ENCODE measurements at regions not wholly inside any gene's neighbourhood (a gene's known extent, or its start where the extent isn't known, plus 50 kb on each side); places are given as distances from the start of the nearest gene placed in this dataset.

- H3K36me3 ChIP-seq (ENCODE audit: insufficient read depth, low read length): no peaks in the 10 kb centered on the region
- H3K79me2 ChIP-seq (ENCODE audit: insufficient read depth, low read length): no peaks in the 10 kb centered on the region
- TF ChIP-seq, protein P1, sequence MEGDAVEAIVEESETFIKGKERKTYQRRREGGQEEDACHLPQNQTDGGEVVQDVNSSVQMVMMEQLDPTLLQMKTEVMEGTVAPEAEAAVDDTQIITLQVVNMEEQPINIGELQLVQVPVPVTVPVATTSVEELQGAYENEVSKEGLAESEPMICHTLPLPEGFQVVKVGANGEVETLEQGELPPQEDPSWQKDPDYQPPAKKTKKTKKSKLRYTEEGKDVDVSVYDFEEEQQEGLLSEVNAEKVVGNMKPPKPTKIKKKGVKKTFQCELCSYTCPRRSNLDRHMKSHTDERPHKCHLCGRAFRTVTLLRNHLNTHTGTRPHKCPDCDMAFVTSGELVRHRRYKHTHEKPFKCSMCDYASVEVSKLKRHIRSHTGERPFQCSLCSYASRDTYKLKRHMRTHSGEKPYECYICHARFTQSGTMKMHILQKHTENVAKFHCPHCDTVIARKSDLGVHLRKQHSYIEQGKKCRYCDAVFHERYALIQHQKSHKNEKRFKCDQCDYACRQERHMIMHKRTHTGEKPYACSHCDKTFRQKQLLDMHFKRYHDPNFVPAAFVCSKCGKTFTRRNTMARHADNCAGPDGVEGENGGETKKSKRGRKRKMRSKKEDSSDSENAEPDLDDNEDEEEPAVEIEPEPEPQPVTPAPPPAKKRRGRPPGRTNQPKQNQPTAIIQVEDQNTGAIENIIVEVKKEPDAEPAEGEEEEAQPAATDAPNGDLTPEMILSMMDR (IDR thresholded peaks at IDR 0.05; ENCODE audit: insufficient read depth, low read depth, low read length): no peak
- no peak for TF ChIP-seq EZH2 (IDR thresholded peaks at IDR 0.05; ENCODE audit: insufficient read depth, low read length)
- no peak overlapping the region for H3K27ac ChIP-seq (ENCODE audit: low read depth, low read length)
- H3K4me3 ChIP-seq (ENCODE audit: insufficient read depth, low read depth, low read length): no peak overlapping the region
- no peak overlapping the region for H2AFZ ChIP-seq (ENCODE audit: low read depth, low read length)
- no peaks in the 10 kb centered on the region for H3K27me3 ChIP-seq (ENCODE audit: insufficient read depth, low read length)
- H4K20me1 ChIP-seq (ENCODE audit: insufficient read depth, low read length): no peaks in the 10 kb centered on the region
- no peak overlapping the region for H3K4me3 Mint-ChIP-seq (ENCODE audit: unreplicated experiment)
- no peaks in the 10 kb centered on the region for H3K9me3 ChIP-seq (ENCODE audit: insufficient read depth, low read depth, low read length)
- H3K27ac Mint-ChIP-seq (ENCODE audit: unreplicated experiment): no peak overlapping the region
- no peak for DNase-seq (ENCODE audit: low read depth)
- H3K4me1 ChIP-seq (ENCODE audit: insufficient read depth, low read length): no peaks in the 10 kb centered on the region
- H3K4me2 ChIP-seq (ENCODE audit: low read length): no peak overlapping the region
- H3K4me1 Mint-ChIP-seq (ENCODE audit: low read depth, unreplicated experiment): peaks cover 2% of the 10 kb centered on the region
- no peak overlapping the region for H3K9ac ChIP-seq (ENCODE audit: low read length)
- no peak for FAIRE-seq
- no peaks in the 10 kb centered on the region for H3K36me3 Mint-ChIP-seq (ENCODE audit: low read depth, unreplicated experiment)
- H3K9me3 Mint-ChIP-seq (ENCODE audit: unreplicated experiment): no peaks in the 10 kb centered on the region
- no peaks in the 10 kb centered on the region for H3K27me3 Mint-ChIP-seq (ENCODE audit: low read depth, unreplicated experiment)
These were observed 1610.4 kb upstream of the ZEB2 start for GRCh38 chr2:146130290-146130689.

- H3K4me1 Mint-ChIP-seq (ENCODE audit: low read depth, unreplicated experiment): peaks cover 6% of the 10 kb centered on the region
- peaks cover 5% of the 10 kb centered on the region for H3K4me1 ChIP-seq (ENCODE audit: insufficient read depth, low read length)
- H3K4me3 Mint-ChIP-seq (ENCODE audit: unreplicated experiment): no peak overlapping the region
- H3K9me3 ChIP-seq (ENCODE audit: insufficient read depth, low read depth, low read length): no peaks in the 10 kb centered on the region
- FAIRE-seq (no peak), DNase-seq (ENCODE audit: low read depth) (no peak)
- H3K36me3 ChIP-seq (ENCODE audit: insufficient read depth, low read length): no peaks in the 10 kb centered on the region
- H3K27me3 ChIP-seq (ENCODE audit: insufficient read depth, low read length): no peaks in the 10 kb centered on the region
- no peak overlapping the region for H3K27ac ChIP-seq (ENCODE audit: low read depth, low read length)
- H2AFZ ChIP-seq (ENCODE audit: low read depth, low read length): no peak overlapping the region
- H3K9me3 Mint-ChIP-seq (ENCODE audit: unreplicated experiment): no peaks in the 10 kb centered on the region
- no peaks in the 10 kb centered on the region for H3K27me3 Mint-ChIP-seq (ENCODE audit: low read depth, unreplicated experiment)
- H3K4me3 ChIP-seq (ENCODE audit: insufficient read depth, low read depth, low read length): no peak overlapping the region
- H3K9ac ChIP-seq (ENCODE audit: low read length): no peak overlapping the region
- TF ChIP-seq, protein P1 (IDR thresholded peaks at IDR 0.05; ENCODE audit: insufficient read depth, low read depth, low read length): no peak
- TF ChIP-seq EZH2 (IDR thresholded peaks at IDR 0.05; ENCODE audit: insufficient read depth, low read length): no peak
- no peak overlapping the region for H3K27ac Mint-ChIP-seq (ENCODE audit: unreplicated experiment)
- no peak overlapping the region for H3K4me2 ChIP-seq (ENCODE audit: low read length)
- no peaks in the 10 kb centered on the region for H4K20me1 ChIP-seq (ENCODE audit: insufficient read depth, low read length)
- H3K79me2 ChIP-seq (ENCODE audit: insufficient read depth, low read length): no peaks in the 10 kb centered on the region
- H3K36me3 Mint-ChIP-seq (ENCODE audit: low read depth, unreplicated experiment): no peaks in the 10 kb centered on the region
These were observed 1609.3 kb upstream of the ZEB2 start for GRCh38 chr2:146129231-146129630.

GRCh38 chr2:146128216-146128615 lies 1608.3 kb upstream of the ZEB2 start:
- TF ChIP-seq EZH2 (IDR thresholded peaks at IDR 0.05; ENCODE audit: insufficient read depth, low read length): no peak
- TF ChIP-seq, protein P1 (IDR thresholded peaks at IDR 0.05; ENCODE audit: insufficient read depth, low read depth, low read length): no peak
- Histone ChIP-seq H2AFZ (ENCODE audit: low read depth, low read length) (no peak overlapping the region), H3K27ac (ENCODE audit: low read depth, low read length) (no peak overlapping the region), H3K4me1 (ENCODE audit: insufficient read depth, low read length) (peaks cover 5% of the 10 kb centered on the region), H3K36me3 (ENCODE audit: insufficient read depth, low read length) (no peaks in the 10 kb centered on the region), H3K9ac (ENCODE audit: low read length) (no peak overlapping the region), H4K20me1 (ENCODE audit: insufficient read depth, low read length) (no peaks in the 10 kb centered on the region), H3K4me3 (ENCODE audit: insufficient read depth, low read depth, low read length) (no peak overlapping the region), H3K4me2 (ENCODE audit: low read length) (no peak overlapping the region), H3K9me3 (ENCODE audit: insufficient read depth, low read depth, low read length) (no peaks in the 10 kb centered on the region), H3K27me3 (ENCODE audit: insufficient read depth, low read length) (no peaks in the 10 kb centered on the region), H3K79me2 (ENCODE audit: insufficient read depth, low read length) (no peaks in the 10 kb centered on the region)
- H3K27ac Mint-ChIP-seq (ENCODE audit: unreplicated experiment): no peak overlapping the region
- DNase-seq (ENCODE audit: low read depth) (no peak), FAIRE-seq (no peak)
- peaks cover 10% of the 10 kb centered on the region for H3K4me1 Mint-ChIP-seq (ENCODE audit: low read depth, unreplicated experiment)
- no peak overlapping the region for H3K4me3 Mint-ChIP-seq (ENCODE audit: unreplicated experiment)
- H3K36me3 Mint-ChIP-seq (ENCODE audit: low read depth, unreplicated experiment): no peaks in the 10 kb centered on the region
- no peaks in the 10 kb centered on the region for H3K9me3 Mint-ChIP-seq (ENCODE audit: unreplicated experiment)
- no peaks in the 10 kb centered on the region for H3K27me3 Mint-ChIP-seq (ENCODE audit: low read depth, unreplicated experiment)

Measured in astrocyte (in vitro differentiated cells and primary cell).